GM12891 (cell line): ENCODE measurements at regions not wholly inside any gene's neighbourhood (a gene's known extent, or its start where the extent isn't known, plus 50 kb on each side); places are given as distances from the start of the nearest gene placed in this dataset.

Source experiments
- DNase-seq: peaks from one replicate; pipeline ENCODE4 v3.0.0; 2011; ENCODE audit warnings: low spot score; ENCODE audit not compliant: insufficient read length
- FAIRE-seq: peaks from 2 replicates; lab custom pipeline; 2011; peaks lifted over from hg19 to GRCh38; lab: Jason Lieb, UNC
- PAX5 ChIP-seq: IDR thresholded peaks from 2 replicates; pipeline ENCODE4 v1.6.1; 2011; ENCODE audit warnings: low read length, moderate library complexity, mild to moderate bottlenecking; ENCODE audit not compliant: insufficient read depth, severe bottlenecking
- POLR2A ChIP-seq: IDR thresholded peaks from 2 replicates; pipeline ENCODE4 v1.6.1; 2011; ENCODE audit warnings: low read depth, low read length, control low read depth
- POLR2AphosphoS5 ChIP-seq: IDR thresholded peaks from 2 replicates; pipeline ENCODE4 v1.6.1; 2011; ENCODE audit warnings: low read depth, low read length, control low read depth
- POU2F2 ChIP-seq: IDR thresholded peaks from 2 replicates; pipeline ENCODE4 v1.6.1; 2011; ENCODE audit warnings: low read depth, mild to moderate bottlenecking, control low read depth, low read length, moderate library complexity
- SPI1 ChIP-seq: IDR thresholded peaks from 2 replicates; pipeline ENCODE4 v1.6.1; 2011; ENCODE audit warnings: low read depth, low read length, control low read depth
- TAF1 ChIP-seq: IDR thresholded peaks from 2 replicates; pipeline ENCODE4 v1.6.1; 2011; ENCODE audit warnings: low read depth, low read length, control low read depth

DNA sequence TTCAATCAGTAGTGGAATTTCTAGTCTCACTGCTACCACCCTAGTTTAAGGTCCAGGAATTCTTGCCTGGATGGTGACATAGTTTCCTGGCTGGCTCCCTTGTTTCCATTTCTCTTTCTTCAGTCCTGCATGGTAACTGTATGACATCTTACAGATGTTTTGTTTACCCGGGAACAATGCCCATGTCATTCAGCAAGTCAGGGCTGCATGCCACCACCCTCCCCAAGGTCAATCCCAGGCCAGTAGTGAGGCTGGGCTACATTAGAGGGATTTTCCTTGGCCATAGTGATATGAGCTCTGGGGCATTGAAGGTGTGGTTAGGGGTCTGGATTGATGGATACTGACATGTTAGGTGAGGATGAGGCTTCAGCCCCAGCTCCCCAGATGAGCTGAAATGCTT is 114.9 kb upstream of the E2F8 start:
- FAIRE-seq (no peak), DNase-seq (no peak)
- TF ChIP-seq POLR2AphosphoS5 (no peak), POU2F2 (no peak), POLR2A (no peak), SPI1 (no peak), PAX5 (no peak), TAF1 (no peak)

DNA sequence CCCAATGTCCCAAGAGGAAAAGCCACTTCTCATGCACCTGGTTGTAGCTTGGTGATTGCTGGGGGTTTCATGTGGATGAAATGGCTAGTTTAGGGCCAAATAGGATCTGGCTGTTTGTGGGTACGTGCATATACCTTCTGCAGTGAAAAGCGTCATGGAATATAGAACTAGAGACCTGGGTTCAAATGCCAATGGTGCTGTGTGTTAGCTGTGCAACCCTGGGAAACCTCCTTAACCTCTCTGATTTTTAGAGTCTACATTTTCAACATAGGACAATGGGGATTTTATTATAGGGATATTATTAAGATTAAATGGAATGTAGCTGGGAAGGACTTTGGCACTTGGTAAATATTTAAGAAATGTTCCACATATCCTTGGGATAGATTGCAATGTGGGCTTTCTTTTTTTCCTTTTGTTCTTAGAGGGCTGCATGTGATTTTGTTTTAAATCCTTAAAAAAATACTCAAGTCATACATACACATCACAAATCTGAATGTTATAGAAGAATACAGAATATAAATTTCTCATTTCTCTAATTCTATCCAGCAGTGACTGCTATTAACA is 112.6 kb upstream of the E2F8 start:
- no peak for TF ChIP-seq POU2F2
- DNase-seq (no peak), FAIRE-seq (no peak)

DNA sequence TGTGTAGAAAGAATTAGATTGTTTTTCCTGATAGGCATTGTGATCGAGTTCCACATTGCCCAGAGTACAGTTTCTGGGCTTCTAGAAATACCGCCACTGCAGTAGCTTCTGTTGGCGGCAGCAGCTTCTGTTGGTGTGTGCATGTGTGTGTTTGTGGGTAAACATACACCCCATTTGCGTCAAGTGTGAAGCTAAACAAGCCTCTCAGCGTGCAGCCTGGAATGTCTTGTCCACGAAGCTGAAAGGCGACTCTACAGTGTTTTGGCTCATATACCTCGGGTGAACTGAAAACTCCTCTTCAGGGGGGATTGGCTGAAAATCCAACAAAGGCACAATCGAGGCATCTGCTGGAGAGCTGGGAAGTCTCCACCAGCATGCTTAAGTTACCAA is 112.0 kb upstream of the E2F8 start:
- TF ChIP-seq PAX5 (no peak), POLR2AphosphoS5 (no peak), TAF1 (no peak), POU2F2 (no peak), POLR2A (no peak), SPI1 (no peak)
- no peak for FAIRE-seq
- DNase-seq = no peak

DNA sequence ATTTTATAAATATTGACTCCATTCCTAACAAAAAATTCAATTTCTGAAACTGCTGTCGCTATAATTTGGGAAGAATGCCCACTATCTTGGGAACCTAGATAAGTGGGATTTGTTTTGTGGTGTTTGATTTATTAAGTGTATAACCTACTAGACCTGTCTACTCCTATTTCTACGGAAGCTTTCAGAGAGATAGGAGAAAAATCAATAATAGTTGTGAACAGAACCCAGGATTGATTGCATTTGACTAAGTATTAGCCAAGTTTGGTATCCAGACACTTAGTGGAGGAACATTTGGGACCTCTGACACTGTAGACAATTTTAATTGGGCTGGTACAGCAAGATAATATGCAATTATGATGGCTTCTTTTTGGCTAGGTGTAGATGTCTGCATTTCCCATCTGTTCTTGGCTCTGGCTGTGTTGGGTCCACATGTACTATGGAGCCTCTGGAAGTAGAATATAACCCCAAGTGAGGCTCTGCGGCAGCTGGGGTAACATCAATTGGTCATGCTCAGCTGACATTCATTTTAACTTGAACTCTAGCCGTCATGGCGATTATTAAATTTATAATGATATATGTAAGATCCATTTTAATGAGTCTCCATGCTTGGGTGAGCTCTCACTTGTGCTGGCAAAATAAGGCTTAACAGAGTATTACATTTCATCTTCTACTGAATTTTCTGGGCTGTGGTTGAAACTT is 111.5 kb upstream of the E2F8 start:
- TF ChIP-seq POLR2A (no peak), SPI1 (no peak), TAF1 (no peak), POU2F2 (no peak), PAX5 (no peak), POLR2AphosphoS5 (no peak)
- FAIRE-seq (no peak), DNase-seq (no peak)

DNA sequence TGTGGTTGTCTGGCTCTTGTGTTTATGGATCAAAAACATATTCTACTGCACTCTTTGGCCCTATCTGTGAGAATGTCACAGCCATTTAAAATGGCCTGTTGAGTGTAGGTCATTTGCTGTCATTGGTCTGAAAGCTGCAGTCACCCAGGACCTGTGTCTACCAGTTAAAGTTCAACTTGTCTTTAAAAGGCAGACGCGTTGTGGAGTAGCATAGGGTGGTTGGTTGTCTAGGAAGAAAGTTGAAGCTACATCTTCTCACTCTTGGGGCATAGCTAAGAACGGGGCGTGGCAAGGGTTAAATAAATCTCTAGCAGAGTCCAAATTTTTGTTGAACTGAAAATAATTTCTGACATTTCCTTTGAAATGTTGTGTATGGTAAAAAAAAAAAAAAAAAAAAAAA is 110.7 kb upstream of the E2F8 start:
- DNase-seq (no peak), FAIRE-seq (no peak)
- TF ChIP-seq SPI1 (no peak), TAF1 (no peak), POLR2AphosphoS5 (no peak), POLR2A (no peak), PAX5 (no peak)

DNA sequence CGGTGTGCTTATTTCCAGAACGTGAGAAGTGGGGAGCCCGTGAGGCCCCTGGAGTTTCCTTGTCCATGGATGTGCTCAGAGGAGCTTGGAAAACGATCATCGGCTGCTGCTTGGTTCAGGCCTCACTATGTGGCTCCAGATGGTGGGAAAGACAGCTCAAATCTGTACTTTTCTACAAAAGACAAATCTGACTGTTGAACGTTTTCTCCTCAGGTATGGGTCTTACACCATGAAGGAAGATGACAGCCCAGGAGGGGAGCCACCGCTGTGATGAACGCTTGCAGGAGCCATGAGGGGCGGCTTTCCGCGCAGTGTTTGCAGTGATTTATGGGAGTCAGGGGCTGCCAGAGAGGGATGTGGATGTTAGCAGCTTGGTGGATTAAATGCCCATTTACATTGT is 109.4 kb upstream of the E2F8 start:
- no peak for FAIRE-seq
- TF ChIP-seq POU2F2 (no peak), POLR2AphosphoS5 (no peak), PAX5 (no peak), POLR2A (no peak), TAF1 (no peak), SPI1 (no peak)
- DNase-seq = no peak

DNA sequence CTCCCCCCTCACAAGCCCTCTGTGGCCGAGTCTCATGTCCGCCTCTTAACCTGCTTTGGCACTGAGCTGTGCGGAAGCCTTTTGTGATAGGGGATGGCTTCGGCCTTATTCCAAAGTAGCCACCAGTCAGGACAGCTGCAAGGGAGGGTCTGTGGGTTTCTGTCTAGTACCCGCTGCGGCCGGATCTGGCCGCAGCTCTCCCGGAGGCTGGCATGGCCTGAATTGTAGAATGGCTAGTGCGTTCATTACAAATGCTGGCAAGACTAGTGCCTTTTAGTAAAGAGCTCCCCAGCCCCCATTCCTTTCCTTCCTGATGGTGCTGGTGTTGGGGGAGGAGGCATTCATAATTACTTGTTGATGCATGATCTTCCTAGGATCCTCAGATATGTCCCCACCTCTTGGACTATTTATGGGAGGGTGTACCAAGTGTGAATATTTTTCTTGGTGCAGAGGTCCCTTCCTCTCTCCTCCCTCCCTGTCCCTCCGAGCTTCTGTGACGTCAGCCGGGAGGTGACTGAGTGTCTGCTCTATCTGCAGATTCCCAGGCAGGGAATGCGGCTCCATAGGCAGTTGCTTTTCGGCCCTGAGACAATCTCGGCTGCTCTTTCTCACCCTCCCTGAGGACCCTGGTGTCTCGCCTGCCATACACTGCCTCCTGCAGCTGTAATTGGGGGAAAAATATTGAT is 108.7 kb upstream of the E2F8 start:
- DNase-seq = no peak
- FAIRE-seq = no peak
- TF ChIP-seq SPI1 (no peak), POU2F2 (no peak)

DNA sequence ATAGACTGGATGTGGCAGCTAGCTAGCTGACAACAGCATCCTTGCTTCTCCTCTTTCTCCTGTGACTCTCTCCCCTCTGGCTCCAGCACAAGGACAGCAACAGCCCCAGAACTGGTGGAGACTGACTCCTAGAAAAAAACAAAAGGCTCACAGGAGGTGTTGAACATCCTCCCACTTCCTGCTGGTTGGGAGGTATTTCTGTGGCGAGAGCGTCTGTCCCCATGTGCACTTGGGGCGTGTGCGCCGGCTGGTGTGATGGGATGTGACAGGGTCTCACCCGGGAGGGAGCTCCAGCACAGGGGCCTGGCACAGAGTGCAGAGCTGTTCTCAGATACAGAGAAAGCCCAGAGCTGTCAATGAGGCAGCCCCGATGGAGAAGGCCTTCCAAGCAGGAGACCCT is 107.2 kb upstream of the E2F8 start:
- no peak for TF ChIP-seq POU2F2
- no peak for TF ChIP-seq POLR2A
- no peak for TF ChIP-seq POLR2AphosphoS5
- TF ChIP-seq TAF1 = no peak
- TF ChIP-seq SPI1 = no peak
- DNase-seq (no peak), FAIRE-seq (no peak)

DNA sequence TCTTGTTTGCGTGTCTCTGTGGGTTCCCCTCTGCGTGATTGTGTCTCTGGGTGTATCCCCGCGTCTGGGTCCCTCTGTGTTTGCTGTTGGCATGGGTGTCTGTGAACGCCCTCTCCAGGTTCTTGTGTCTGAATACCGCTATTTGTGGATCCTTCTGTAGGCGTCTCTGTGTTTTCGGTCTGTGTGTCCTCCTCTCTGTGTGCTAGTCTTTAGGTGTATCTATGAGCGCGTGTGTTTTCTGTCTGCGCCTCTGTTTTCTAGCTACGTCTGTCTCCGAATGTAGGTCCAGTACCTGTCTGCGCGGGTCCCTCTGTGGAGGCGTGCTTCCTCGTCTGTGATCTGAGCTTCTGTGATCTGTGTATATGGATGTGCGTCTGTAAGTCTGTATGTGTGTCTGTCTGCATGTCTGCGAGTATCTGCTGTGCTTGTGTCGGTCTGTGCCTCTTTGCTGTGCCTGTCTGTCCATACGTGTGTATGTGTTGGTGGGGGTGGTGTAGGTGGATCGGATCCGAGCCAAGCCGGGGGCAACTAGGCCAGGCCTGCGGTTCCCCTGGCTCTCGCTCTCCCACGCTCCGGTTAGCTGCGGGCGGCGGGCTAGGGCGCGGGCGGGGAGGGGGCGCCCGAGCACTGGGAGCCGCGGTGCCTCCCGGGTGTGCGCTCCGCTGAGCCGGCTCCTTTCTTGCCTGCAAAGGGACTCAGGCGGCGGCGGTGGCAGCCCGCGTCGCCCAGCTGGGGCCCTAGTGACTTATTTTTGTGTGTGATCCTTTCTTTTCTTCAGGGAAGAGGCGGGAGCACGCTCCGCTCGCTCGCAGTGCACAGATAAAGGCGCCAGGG is 105.3 kb upstream of the E2F8 start:
- DNase-seq (peak; percentile 47), FAIRE-seq (peak; percentile 90)
- TF ChIP-seq PAX5 (no peak), POLR2A (no peak), SPI1 (no peak), POLR2AphosphoS5 (no peak), POU2F2 (no peak), TAF1 (no peak)

DNA sequence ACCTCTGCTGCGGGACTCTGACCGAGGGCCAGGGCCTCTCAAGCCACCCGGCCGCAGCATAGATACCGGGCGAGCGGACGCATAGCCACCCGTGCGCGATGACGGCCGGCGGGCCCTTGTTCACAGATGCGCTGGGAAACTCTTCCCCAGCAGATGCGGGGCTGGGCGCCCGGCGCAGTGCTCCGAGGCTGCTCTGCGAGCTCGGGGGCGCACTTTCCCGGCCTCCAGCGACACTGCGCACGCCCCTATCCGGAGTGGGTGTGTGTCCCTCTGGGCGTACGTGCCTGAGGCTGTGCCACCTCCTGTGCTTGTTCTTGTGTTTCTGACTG is 104.7 kb upstream of the E2F8 start:
- TF ChIP-seq SPI1 = no peak
- DNase-seq (peak; percentile 56), FAIRE-seq (no peak)
